ENCODE measurements at regions not wholly inside any gene's neighbourhood (a gene's known extent, or its start where the extent isn't known, plus 50 kb on each side); places are given as distances from the start of the nearest gene placed in this dataset.

DNA sequence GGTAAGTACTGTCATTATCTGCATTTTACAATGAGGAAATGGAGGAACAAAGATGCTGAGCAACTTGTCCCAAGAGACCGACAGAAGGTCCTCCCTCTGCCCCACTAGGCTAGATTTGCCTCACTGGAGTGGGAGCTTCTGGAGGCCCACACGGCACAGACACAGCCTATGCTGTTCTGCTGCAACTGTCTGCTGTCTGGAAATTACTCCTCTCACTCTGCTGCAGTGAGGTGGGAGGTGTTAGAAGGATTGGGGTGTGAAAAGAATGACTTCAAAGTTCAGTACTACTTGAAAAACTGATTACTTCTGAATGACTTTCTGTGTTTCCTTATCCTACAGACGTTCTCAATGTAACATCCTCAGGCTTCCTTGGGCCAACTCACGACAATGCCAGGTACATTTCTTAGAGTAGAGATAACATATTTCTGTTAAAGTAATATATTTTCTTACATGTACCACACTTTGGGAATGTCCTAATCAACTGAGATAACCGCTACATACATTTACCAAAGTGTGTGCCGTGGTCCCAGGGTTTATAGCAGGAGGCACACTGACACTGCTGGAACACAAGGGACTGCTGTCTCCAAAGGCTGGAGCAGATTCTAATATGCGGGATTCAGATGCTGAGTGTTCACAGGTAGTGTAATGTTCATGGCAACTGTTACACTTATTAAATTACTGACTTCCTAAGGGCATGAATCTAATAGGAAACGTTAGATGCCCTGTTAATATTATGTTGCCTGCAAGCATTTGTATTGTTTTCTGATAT is 53.5 kb upstream of the WASF3 start:
- no peak for ATAC-seq
- intact Hi-C loops (cut with DNase I) = no loop called here
- no peak for DNase-seq (ENCODE audit: missing footprints)
